T-cell (primary cell): ENCODE measurements at regions not wholly inside any gene's neighbourhood (a gene's known extent, or its start where the extent isn't known, plus 50 kb on each side); places are given as distances from the start of the nearest gene placed in this dataset.

Experiments
- ATAC-seq, 4 experiments: fragments of 200-7000 bp in 3 of 4; fragments of 150-1000 bp in 1 of 4; cut with Tn5 transposase; replicated peaks in 1 of 4; 1 replicate in 3 of 4; 2 replicates in 1 of 4; pipeline ENCODE4 v1.10.0; 2021; ENCODE audit warnings: moderate library complexity in 3 of 4, mild to moderate bottlenecking in 2 of 4, moderate number of reproducible peaks in 1 of 4
- CTCF ChIA-PET, 2 donors: fragments of 300-600 bp; sonication (Branson Sonifier 250); formaldehyde crosslinking; loops; one replicate each; lab custom pipeline; 2022; ENCODE audit warnings: antibody characterized with exemption in 2 of 2; lab: Charles Lee
- POLR2A ChIA-PET, 2 donors: fragments of 300-600 bp; sonication (Branson Sonifier 250); formaldehyde crosslinking; loops; one replicate each; lab custom pipeline; 2022; ENCODE audit warnings: antibody characterized with exemption in 2 of 2; lab: Charles Lee
- DNase-seq, 35 experiments: peaks; one replicate each; pipeline versions ENCODE4 v3.0.0 to v3.0.0-alpha.2; 2013 to 2023
- H3K27ac ChIP-seq: one replicate; pipeline ENCODE4 v1.5.1; 2013; ENCODE audit warnings: low read length
- H3K27me3 ChIP-seq, 2 experiments: replicated peaks in 1 of 2; 1 replicate in 1 of 2; 2 replicates in 1 of 2; pipeline versions ENCODE4 v1.6.1 to v1.7.0; 2013; ENCODE audit warnings: low read length in 1 of 2, mixed read lengths in 1 of 2; ENCODE audit not compliant: control insufficient read depth in 2 of 2, insufficient read depth in 2 of 2; ENCODE audit errors: extremely low read depth in 1 of 2
- H3K36me3 ChIP-seq, 2 donors: 1 replicate in 1 of 2; 2 replicates in 1 of 2; pipeline versions ENCODE4 v1.6.1 to v1.7.0; 2013; ENCODE audit warnings: low read length in 1 of 2; ENCODE audit not compliant: control insufficient read depth in 2 of 2, insufficient read depth in 1 of 2; ENCODE audit errors: extremely low read depth in 1 of 2
- H3K4me1 ChIP-seq, 2 experiments: 1 replicate in 1 of 2; 2 replicates in 1 of 2; pipeline versions ENCODE4 v1.6.1 to v1.7.0; 2013; ENCODE audit warnings: low read length in 2 of 2, mixed read lengths in 1 of 2; ENCODE audit not compliant: insufficient read depth in 2 of 2, control insufficient read depth in 1 of 2; ENCODE audit errors: extremely low read depth in 1 of 2
- H3K4me3 ChIP-seq, 2 donors: 1 replicate in 1 of 2; 2 replicates in 1 of 2; pipeline versions ENCODE4 v1.5.1 to v1.7.0; 2013; ENCODE audit warnings: mild to moderate bottlenecking in 2 of 2, low read length in 1 of 2, moderate library complexity in 1 of 2; ENCODE audit not compliant: control insufficient read depth in 1 of 2; ENCODE audit errors: extremely low read depth in 1 of 2
- H3K9me3 ChIP-seq: 2 replicates; pipeline ENCODE4 v1.7.0; 2013
- H3K27ac Mint-ChIP-seq, 2 donors: one replicate each; pipeline ENCODE4 v1.8.0; 2020 to 2021; ENCODE audit warnings: mild to moderate bottlenecking in 2 of 2, mixed read lengths in 2 of 2
- H3K27me3 Mint-ChIP-seq, 2 donors: one replicate each; pipeline ENCODE4 v1.8.0; 2021 to 2022; ENCODE audit warnings: mixed read lengths in 2 of 2
- H3K36me3 Mint-ChIP-seq: one replicate; pipeline ENCODE4 v1.8.0; 2021; ENCODE audit warnings: mixed read lengths
- H3K4me1 Mint-ChIP-seq, 3 donors: one replicate each; pipeline ENCODE4 v1.8.0; 2020 to 2022; ENCODE audit warnings: mixed read lengths in 3 of 3, mild to moderate bottlenecking in 1 of 3
- H3K4me3 Mint-ChIP-seq, 3 donors: one replicate each; pipeline ENCODE4 v1.8.0; 2020 to 2022; ENCODE audit warnings: mild to moderate bottlenecking in 3 of 3, mixed read lengths in 3 of 3, moderate library complexity in 3 of 3
- H3K9me3 Mint-ChIP-seq, 3 donors: one replicate each; pipeline ENCODE4 v1.8.0; 2020 to 2022; ENCODE audit warnings: mixed read lengths in 3 of 3
- WGBS: methylation state at CpG from one replicate; pipeline ENCODE4 v1.1.5; 2013; ENCODE audit warnings: missing lambda C conversion rate; ENCODE audit not compliant: insufficient coverage; 5-methylcytosine and 5-hydroxymethylcytosine counted together

DNA sequence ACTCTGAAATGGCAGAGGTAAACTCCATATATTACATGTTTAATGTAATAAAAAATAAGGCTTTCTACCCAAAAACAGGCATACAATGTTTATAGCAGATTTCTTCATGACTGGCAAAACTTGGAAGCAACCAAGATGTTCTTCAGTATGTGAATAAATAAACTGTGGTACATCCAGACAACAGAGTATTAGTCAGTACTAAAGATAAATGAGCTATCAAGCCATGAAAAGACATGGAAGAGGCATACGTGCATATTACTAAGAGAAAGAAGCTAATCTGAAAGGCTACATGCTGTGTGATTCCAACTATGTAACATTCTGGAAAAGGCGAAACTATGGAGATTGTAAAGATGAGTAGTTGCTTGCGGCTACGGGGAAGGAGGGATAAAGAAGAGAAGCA is 97.4 kb downstream of the OSR1 start:
- Mint-ChIP-seq H3K36me3 (no peaks in the 10 kb centered on the region), H3K27me3 (peaks cover 3 to 8% of the 10 kb centered on the region in 2 donors), H3K4me1 (no peaks in the 10 kb centered on the region), H3K27ac (no peak overlapping the region), H3K9me3 (no peaks in the 10 kb centered on the region), H3K4me3 (no peak overlapping the region)
- CTCF ChIA-PET: no interaction called here
- no peak for ATAC-seq
- Histone ChIP-seq H3K27me3 (no peaks in the 10 kb centered on the region), H3K9me3 (no peaks in the 10 kb centered on the region), H3K36me3 (no peaks in the 10 kb centered on the region), H3K27ac (no peak overlapping the region), H3K4me1 (no peaks in the 10 kb centered on the region), H3K4me3 (no peak overlapping the region)
- DNase-seq: no peak
- POLR2A ChIA-PET: no interaction called here
- 89% methylated on average over 2 of the region's 4 CpGs for WGBS

DNA sequence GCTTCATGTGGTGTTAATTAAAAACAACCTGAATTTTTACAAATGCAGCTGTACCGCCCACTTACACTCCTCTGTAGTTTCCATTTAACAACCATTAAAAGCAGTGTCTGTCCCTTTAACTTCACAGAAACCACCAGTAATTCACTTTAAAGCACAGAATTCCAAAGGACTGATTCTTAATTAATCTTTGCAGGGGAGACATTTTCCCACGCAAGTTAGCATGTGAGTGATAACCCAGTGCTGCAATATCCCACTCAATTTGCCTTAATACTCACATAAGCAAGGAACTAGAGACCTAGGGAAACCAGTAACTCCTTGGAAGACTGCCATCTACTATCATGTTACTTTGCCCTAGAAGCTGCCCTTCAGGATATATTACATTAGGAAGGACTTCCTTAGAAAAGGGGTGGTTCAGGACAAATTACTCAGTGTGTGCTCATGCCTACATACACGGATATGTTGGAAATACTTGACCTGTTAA is 102.3 kb downstream of the OSR1 start:
- no peaks in the 10 kb centered on the region for H3K27me3 Mint-ChIP-seq
- H3K4me3 Mint-ChIP-seq: no peak overlapping the region
- H3K27me3 ChIP-seq: no peaks in the 10 kb centered on the region
- DNase-seq (no peak), ATAC-seq (no peak)
- no peaks in the 10 kb centered on the region for H3K36me3 ChIP-seq
- H3K9me3 Mint-ChIP-seq: peaks cover 0 to 4% (median 0%) of the 10 kb centered on the region in 3 donors
- ChIA-PET CTCF (no interaction called here), POLR2A (no interaction called here)
- no peaks in the 10 kb centered on the region for H3K36me3 Mint-ChIP-seq
- H3K9me3 ChIP-seq: no peaks in the 10 kb centered on the region
- H3K4me3 ChIP-seq: no peak overlapping the region
- H3K27ac ChIP-seq: no peak overlapping the region
- H3K4me1 Mint-ChIP-seq: no peaks in the 10 kb centered on the region
- H3K27ac Mint-ChIP-seq: no peak overlapping the region
- no CpG with 5 or more reads among the region's 3 CpGs for WGBS
- H3K4me1 ChIP-seq: no peaks in the 10 kb centered on the region

DNA sequence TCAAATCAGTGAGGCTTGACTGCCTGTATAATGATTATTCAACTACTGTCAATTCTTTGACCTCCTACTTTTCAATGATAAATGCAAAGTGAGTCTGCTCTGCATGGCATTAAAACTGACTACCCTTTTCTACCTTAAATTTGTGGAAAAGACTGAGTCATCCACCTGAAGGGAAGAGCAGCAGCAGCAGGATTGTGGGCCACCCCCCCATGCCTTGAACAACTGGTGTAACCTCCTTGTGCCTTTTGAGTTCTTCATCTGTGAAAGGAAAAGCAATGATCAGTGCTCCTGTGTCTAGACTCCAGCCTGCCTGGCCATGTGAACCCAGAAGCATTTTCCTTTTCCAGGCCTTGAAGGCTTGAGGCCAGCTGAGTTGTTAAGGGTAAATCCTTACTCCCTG is 102.9 kb downstream of the OSR1 start:
- H3K4me1 ChIP-seq: no peaks in the 10 kb centered on the region
- no peaks in the 10 kb centered on the region for H3K27me3 Mint-ChIP-seq
- no peak for DNase-seq
- H3K9me3 ChIP-seq: no peaks in the 10 kb centered on the region
- H3K27me3 ChIP-seq: no peaks in the 10 kb centered on the region
- no peaks in the 10 kb centered on the region for H3K36me3 Mint-ChIP-seq
- H3K27ac ChIP-seq: no peak overlapping the region
- H3K36me3 ChIP-seq: no peaks in the 10 kb centered on the region
- H3K9me3 Mint-ChIP-seq: peaks cover 0 to 4% (median 0%) of the 10 kb centered on the region in 3 donors
- H3K4me1 Mint-ChIP-seq: no peaks in the 10 kb centered on the region
- POLR2A ChIA-PET: no interaction called here
- no peak overlapping the region for H3K4me3 ChIP-seq
- CTCF ChIA-PET: no interaction called here
- ATAC-seq: no peak
- H3K27ac Mint-ChIP-seq: no peak overlapping the region
- no peak overlapping the region for H3K4me3 Mint-ChIP-seq

DNA sequence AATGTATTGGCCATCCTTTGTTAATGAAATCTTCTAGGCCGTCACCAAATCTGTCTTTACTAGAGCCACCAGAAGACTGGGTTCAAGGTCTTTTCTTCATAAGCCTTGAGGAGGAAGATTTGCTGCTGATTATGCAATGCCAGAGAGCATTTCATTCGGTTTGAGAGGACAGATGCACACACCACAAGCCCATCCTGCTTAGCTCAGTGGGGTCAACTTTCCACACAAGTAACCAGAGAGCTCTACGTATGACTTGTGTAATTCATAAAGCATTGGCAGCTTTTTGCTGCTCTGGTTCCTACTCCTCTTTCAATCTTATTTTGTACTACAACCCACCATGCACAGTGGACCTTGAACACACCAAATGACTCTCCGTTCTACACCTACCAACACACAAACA is 106.9 kb downstream of the OSR1 start:
- Mint-ChIP-seq H3K36me3 (no peaks in the 10 kb centered on the region), H3K9me3 (peaks cover 0 to 4% (median 0%) of the 10 kb centered on the region in 3 donors), H3K4me3 (no peak overlapping the region), H3K27me3 (no peaks in the 10 kb centered on the region), H3K27ac (no peak overlapping the region), H3K4me1 (no peaks in the 10 kb centered on the region)
- Histone ChIP-seq H3K27ac (no peak overlapping the region), H3K4me3 (no peak overlapping the region), H3K9me3 (no peaks in the 10 kb centered on the region), H3K27me3 (no peaks in the 10 kb centered on the region), H3K4me1 (no peaks in the 10 kb centered on the region), H3K36me3 (no peaks in the 10 kb centered on the region)
- WGBS: 58% methylated on average over 2 of the region's 4 CpGs
- no peak for DNase-seq
- ChIA-PET CTCF (no interaction called here), POLR2A (no interaction called here)
- ATAC-seq: no peak

DNA sequence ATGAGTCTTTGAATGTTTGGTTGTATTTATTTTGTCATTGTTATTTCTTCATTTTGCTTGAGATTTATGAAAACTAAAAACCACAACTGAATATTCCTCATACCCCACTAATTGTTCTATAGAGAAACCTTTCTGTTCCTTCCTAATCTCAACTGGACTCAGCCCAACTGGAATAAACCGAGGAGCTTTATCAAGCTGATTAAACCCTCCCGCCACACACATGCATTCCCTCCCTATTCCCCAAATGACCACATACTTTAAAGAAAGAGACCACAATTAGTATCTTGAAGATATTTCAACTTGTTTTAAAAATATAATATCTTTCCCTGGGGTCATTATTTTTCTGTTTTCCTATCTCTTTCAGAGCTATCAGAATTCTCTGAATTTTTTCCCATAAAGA is 107.5 kb downstream of the OSR1 start:
- Histone ChIP-seq H3K27ac (no peak overlapping the region), H3K4me3 (no peak overlapping the region), H3K36me3 (no peaks in the 10 kb centered on the region), H3K27me3 (no peaks in the 10 kb centered on the region), H3K9me3 (no peaks in the 10 kb centered on the region), H3K4me1 (no peaks in the 10 kb centered on the region)
- no peak for ATAC-seq
- no CpG with 5 or more reads among the region's 2 CpGs for WGBS
- Mint-ChIP-seq H3K4me3 (no peak overlapping the region), H3K27me3 (no peaks in the 10 kb centered on the region), H3K4me1 (no peaks in the 10 kb centered on the region), H3K36me3 (no peaks in the 10 kb centered on the region), H3K27ac (no peak overlapping the region), H3K9me3 (peaks cover 0 to 4% (median 0%) of the 10 kb centered on the region in 3 donors)
- ChIA-PET CTCF (no interaction called here), POLR2A (no interaction called here)
- no peak for DNase-seq

DNA sequence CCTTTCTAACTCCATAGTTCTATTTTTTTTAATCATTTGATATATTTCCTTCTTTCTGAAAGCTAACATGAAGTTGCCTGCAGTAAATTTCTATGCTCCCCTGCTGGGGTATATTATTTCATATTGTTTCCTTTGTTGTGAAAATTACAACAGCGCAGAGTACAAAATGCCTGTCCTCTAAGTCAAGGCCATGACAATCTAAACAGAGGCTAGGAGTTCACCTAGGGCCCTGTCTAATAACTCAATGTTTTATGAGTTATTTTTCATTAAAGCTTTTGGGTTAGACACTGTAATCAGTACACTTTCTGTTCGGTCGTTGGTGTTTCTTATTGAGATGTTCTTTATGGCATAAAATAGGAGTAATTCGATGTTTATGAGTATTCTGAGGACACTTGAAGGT is 111.2 kb downstream of the OSR1 start:
- Histone ChIP-seq H3K36me3 (no peaks in the 10 kb centered on the region), H3K9me3 (no peaks in the 10 kb centered on the region), H3K4me3 (no peak overlapping the region), H3K27me3 (no peaks in the 10 kb centered on the region), H3K27ac (no peak overlapping the region), H3K4me1 (no peaks in the 10 kb centered on the region)
- no peak for DNase-seq
- POLR2A ChIA-PET: no interaction called here
- CTCF ChIA-PET: no interaction called here
- H3K4me1 Mint-ChIP-seq: no peaks in the 10 kb centered on the region
- WGBS: no CpG with 5 or more reads among the region's 4 CpGs
- ATAC-seq: no peak
- no peaks in the 10 kb centered on the region for H3K36me3 Mint-ChIP-seq
- H3K27me3 Mint-ChIP-seq: no peaks in the 10 kb centered on the region
- H3K9me3 Mint-ChIP-seq: no peaks in the 10 kb centered on the region
- H3K4me3 Mint-ChIP-seq: no peak overlapping the region
- no peak overlapping the region for H3K27ac Mint-ChIP-seq

DNA sequence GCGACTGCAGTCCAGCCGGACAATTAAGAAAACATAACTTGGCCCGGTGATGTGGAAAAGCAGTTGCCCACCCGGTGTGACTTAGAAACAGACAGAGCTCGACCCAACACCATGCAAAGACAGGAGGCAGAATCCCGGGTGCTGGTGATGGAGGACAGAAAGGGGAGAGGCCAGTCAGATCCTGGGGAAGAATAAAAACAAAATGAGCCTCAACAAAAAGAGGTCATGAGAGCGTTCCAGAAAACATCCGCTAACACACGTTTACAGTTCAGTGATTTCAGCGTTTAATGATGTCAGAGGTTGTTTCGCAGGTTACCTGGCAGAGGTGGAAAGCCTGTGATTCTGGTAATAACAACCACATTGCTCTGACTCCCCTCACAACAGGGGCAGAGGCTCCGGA is 111.9 kb downstream of the OSR1 start:
- H3K27me3 Mint-ChIP-seq: no peaks in the 10 kb centered on the region
- no peak overlapping the region for H3K4me3 Mint-ChIP-seq
- DNase-seq: no peak
- ChIA-PET POLR2A (no interaction called here), CTCF (no interaction called here)
- Histone ChIP-seq H3K27ac (no peak overlapping the region), H3K4me3 (no peak overlapping the region), H3K9me3 (no peaks in the 10 kb centered on the region), H3K4me1 (no peaks in the 10 kb centered on the region), H3K36me3 (no peaks in the 10 kb centered on the region), H3K27me3 (no peaks in the 10 kb centered on the region)
- WGBS: 86% methylated on average over 4 of the region's 12 CpGs
- no peak for ATAC-seq
- no peaks in the 10 kb centered on the region for H3K9me3 Mint-ChIP-seq
- H3K4me1 Mint-ChIP-seq: no peaks in the 10 kb centered on the region
- H3K27ac Mint-ChIP-seq: no peak overlapping the region
- no peaks in the 10 kb centered on the region for H3K36me3 Mint-ChIP-seq
